OCI-M2 (cell line): ENCODE measurements at regions not wholly inside any gene's neighbourhood (a gene's known extent, or its start where the extent isn't known, plus 50 kb on each side); places are given as distances from the start of the nearest gene placed in this dataset.

ENCODE experiments used
- DNase-seq: peaks from one replicate; lab custom pipeline; 2025; ENCODE audit not compliant: unreplicated experiment; lab: John Stamatoyannopoulos, UW

DNA sequence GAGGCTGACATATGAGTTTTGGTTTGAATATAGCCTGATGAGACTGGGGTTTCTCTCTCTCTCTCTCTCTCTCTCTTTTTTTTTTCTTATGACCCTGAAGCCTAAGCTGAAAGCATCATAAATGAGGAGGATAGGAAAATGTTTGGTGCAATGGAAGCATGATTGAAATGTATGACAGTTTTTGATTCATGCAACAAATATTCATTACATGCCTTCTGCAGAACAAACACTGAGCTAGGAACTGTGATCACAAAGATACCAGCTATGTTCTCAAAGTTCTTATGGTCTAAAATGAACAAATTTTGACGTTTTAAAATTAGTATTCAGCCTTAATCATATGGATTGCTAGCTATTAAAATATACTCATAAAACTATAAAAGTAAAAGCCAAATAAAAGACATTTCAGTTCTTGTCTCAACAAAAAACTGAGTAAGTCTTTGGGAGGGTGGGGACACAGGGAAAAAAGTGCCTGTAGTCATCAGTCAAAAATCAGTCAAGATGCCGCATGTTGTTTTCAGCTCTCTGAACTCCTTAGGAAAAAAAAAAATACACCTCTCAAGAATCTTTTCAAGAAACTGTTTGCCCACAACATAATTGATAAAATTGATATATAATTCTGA is 57.2 kb downstream of the NKX6-1 start:
- no peak for DNase-seq

DNA sequence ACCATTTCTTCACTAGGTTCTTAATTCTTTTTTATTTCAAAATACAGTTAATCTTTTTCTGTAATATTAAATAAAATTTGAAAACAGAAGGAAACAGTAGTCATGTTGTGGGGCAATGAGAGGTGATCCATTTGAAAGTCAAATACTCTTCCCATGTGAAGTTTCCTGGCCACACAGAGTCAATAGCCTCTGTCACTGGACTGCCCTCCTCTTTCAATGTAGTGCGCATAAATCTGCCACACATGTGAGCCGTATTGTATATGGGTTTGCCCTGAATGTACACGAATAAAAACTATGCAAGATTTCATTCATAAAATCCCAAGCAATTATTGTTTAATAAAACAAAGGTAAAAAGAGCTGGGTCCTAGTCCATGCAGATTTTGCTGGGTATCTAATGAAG is 59.1 kb downstream of the NKX6-1 start:
- DNase-seq = no peak

DNA sequence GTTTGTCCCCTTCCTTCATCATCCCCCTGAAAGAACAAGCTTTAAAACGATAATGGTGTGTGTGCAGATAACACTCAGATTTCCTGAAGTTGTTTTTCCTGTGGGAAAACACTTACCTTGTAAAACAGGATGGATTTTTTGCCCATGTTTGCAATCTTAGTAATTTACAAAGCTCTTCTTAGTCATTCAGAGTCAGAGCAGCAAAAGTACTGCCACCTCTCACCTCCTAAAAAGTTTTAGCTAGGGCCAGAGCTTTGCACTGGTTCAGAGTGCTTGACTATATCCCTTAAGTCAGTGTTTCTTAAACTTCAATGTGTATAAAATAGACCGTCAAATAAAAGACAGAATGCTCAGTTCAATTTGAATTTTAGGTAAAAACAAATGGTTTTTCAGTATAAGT is 62.3 kb downstream of the NKX6-1 start:
- DNase-seq = no peak

DNA sequence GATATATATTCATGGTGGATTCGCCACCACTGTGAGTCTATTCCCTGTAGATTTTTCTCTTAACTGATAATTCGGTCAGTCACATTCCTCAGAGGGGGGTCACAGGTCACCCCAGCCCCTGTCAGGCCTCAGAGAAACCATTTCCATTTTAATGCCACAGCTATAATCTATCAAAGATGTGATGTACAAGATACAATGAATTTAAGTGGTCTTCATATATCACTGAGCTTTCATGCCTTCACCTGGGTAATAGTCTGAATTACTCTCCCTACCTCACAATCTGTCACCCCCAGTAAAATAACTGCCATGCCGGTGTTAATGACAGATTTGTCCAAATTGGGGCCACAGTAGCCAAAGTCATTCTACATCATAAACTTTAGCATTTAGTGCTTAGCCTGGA is 64.7 kb downstream of the NKX6-1 start:
- DNase-seq = no peak

DNA sequence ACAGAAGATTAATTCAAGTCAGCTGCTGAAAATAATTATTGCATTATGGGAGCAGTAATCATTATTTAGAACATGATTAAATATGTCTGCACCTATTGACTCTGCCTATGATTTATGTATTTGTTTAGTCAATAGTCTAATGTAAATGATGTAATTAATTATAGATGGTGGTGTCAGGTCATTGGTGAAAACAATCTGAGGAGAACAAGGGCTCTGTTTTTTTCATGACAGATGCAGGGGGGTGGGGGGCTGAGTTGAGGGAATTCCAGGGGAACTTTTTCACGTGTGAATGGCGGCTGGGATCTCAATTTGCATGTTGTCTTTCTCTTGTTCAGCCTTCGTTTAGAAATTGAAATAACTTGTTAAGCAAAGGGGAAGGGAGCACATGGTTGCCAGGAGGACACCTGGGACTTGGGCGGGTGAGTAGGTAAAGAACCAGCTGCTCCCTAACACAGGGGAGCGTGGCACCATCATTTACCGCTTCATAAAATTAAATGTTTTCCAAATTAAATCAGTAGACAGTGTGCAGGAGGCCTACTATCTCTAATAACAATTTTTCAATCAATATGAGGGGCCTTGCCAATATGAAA is 65.4 kb downstream of the NKX6-1 start:
- DNase-seq = no peak

DNA sequence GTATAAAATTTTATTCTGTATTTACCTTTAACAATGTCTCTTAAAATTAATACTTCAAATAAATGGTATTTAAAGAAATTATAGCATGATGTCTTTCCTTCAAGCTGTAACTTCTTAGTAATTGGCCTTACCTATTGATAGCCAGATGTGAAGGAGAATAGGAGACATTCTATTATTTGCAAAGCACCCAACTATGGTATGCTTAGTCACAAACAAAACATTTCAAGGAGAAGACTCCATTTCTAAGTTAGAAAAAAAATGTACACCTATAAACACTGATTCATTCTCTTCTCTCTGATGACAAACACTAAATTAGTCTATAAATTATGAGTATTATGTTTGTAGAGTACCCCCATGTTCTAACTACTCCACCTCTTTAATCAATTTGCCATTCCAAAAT is 66.4 kb downstream of the NKX6-1 start:
- DNase-seq = no peak

DNA sequence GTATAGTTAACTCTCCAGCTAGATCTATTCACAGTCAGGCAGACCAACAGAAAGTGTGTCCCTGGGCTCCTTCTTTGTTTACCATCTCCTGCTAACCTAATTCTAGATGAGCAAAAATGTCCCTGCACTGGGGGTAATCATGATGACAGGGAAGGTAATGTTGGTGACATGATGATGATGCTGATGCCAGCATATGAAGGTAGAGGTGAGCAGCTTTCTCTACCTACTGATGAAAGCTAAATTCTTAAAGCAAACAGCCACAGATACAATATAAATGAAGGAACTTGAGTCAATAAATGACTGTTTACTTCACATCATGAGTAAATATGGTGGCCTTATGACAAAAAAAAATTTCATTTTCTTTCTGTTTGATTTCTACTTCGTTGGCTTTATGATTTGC is 78.5 kb downstream of the NKX6-1 start:
- no peak for DNase-seq

DNA sequence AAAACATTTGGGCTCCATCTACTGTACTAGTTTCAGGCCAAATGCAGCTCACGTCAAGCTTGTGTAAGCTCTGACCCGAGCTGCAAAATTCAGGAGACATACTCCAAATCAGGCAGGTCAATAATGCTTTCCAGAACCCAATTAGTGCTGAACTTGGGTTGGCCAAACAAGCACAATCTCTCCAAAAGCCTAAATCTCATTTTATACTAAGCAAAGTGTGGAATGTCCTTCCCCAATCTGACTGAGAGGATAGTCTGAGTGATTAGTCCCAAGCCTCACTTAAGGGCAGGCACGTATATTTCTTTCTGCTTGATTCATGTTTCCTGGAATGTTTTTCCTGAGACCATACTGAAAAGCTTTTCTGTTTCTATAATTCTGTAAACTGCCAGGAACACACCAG is 79.9 kb downstream of the NKX6-1 start:
- no peak for DNase-seq

DNA sequence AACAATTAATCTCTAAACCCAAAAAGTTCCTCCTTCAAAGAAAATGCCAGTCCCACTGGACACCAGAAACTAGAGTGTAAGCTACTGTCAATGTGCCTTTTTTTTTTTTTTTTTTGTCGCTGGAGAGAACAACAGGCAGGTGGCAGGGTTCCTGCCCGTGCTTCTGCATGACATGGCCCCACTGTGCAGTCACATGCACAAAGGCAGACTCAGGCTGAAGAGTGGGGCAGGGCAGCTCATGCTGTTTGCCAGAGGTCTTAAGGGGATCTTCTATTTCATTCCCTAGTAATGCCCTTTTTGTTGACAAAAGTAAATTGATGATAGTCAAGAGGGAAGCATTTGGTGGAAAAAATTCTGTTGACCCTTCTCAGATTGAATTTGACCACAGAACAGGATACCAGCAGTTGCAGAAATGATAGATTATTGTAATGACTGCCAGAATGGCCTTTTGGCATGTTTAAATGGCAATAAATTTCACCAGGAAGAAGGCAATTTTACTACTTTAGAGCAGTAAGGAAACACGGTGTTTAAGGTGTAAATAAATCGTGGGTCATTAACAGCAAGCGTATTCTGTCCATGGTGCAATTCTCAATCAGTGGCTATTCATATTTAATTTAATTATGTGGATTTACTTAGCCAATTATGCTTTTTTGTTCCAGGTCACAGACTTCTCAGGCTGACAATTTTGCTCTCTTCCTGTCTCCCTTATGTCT is 80.9 kb downstream of the NKX6-1 start:
- DNase-seq = no peak

DNA sequence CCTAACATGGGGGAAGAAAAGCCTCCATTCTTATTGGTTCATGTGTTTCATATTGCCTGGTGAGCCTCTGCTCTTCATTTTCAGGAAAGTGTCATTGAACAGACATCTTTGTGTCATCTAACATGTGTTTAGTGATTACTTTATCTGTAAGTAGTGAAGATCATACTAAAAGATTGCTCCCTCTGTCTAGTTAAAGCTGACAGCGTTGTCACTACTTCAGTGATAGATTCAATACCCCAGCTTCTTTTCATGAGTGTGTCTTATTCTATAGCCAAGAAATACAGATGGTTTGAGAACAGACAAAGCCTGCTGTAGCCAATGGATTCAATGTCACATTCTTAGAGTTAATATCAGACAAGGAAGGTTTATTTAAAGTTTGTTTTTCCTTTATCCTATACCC is 85.1 kb downstream of the NKX6-1 start:
- DNase-seq = no peak

DNA sequence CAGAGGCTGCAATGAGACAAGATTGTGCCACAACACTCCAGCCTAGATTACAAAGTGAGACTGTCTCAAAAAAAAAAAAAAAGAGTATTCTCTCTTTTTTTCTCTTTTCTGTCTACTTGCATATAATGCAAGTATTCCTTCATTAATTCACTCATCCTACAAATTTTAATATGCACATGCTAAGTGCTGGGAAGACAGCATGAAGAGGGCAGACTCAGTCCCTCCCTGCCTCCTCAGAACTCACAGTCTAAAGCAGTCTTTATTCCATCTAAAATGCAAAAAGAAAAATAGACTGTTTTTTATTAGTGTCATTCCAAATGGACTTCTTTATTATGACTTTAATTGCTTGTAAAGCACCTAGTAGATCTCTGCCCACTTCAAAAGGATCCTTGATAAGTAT is 85.6 kb downstream of the NKX6-1 start:
- no peak for DNase-seq

DNA sequence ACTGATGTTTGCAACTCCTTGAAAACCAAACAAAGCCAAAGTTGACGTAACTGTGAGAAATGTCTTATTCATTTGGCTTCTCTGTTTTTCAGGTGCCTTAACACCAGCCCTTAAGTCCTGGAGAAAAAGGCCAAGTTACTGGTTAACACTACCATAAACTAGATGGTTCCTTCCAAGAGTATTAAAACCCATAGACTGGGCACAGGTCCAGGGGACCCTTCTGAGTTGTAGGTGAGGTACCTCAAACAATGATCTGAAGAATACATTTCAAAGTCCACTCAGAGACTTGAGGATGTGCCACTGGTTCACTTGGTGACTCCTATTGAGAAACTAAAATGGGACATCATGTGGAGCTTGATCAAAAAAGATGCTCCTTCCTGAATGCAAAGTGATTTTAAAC is 87.0 kb downstream of the NKX6-1 start:
- DNase-seq = no peak

DNA sequence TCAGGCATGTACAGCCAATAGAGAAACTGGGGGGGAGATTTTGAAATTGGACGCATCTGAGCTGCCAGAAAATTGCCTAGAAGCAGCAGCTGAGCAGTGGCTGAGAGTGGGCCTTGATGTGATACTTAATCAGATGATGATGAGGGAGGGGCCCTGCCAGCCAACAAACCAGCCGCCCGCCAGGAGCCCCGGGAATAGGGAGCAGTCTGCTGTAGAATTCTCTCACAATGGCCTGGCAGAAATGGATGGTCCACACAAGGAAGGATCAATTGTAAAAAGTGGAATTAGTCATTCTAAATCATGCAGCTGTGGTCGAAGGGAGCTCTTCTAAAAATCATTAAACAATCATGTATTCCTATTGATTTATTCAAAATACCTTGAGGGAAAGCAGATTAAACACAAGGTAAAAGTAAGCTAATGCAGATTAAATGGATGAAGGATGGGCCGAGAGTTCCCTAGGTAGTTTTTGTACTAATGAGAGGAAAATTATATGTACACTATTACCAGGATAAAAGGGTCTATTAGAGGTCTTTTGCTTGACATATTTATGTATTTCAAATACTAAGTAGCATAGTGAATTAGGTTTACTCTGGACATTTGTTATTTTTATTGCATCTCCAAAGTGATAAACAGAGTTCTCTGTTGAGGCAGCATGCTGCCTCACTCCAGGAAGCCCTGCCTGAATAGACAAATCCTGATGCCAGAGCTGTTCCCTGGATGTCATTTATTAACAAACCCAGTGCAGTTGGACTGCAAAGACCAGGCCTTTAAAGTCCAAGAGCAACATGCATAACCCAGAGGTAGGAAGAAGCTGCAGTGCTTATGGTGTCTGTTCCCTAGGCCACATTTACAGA is 91.3 kb downstream of the NKX6-1 start:
- DNase-seq = no peak

DNA sequence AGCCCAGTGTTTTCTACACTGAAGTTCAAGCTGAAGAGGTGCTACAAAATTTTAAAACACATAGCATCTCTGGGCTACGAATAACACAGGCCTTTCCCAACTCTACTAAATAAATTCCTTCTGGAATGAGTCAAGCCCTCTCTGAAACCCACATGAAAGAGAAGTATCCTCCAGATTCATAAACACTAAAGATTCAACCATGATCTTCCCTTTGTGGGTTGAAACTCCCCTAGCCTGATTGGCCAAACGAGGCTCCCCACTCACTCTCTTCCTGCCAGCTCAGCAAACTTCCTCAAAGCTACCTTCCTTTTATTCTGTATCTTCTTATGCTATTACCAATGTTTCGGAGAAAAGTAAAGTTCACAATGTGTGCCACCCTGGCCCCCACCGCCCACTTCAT is 95.4 kb downstream of the NKX6-1 start:
- DNase-seq = no peak

DNA sequence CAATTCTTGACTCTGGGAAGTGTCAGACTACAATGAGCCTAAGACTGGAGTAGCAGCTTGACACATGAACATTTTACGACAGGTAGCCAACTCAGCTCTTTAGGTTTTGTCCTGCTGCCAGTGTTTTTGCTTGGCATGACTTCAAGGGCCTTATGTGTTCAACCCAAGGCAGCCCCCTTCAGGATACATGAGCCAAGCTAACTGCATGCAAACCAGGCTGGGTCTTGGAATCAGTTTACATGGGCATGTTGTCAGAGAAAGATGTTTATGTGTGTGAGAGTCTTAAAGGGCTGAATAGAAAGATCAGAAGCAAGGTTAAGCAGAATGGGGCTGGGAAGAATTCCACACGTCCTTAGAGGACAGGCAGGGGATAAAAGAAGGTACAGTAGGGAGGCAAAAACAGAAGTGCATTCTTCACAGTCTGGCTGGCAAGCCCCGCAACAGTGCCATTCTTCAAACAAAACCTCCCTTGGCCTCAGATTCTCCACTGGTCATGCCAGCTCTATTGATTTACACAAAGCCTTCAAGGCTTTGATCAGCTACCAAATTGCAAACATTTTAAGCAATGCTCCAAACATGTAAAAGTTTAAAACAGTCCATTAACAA is 97.3 kb downstream of the NKX6-1 start:
- DNase-seq = no peak

DNA sequence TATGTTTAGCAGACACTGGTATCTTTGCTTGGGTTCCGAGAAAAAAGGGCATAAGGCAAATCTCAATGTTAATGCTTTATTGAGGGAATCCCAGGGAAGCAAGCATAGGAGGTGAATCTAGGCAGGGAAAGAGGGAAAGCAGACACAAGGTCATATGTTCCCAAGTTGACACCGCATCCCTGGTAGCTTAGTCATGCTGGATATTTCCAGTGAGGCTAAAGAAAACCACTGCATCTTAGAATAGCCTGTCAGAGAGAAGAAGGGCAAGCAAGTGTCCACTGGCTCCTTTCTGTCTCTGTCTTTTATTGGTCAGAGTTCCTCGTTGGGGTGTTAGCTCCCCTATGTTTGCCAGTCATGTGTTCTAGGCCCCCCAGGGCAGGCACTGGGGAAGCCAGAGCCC is 104.7 kb downstream of the NKX6-1 start:
- DNase-seq = no peak

DNA sequence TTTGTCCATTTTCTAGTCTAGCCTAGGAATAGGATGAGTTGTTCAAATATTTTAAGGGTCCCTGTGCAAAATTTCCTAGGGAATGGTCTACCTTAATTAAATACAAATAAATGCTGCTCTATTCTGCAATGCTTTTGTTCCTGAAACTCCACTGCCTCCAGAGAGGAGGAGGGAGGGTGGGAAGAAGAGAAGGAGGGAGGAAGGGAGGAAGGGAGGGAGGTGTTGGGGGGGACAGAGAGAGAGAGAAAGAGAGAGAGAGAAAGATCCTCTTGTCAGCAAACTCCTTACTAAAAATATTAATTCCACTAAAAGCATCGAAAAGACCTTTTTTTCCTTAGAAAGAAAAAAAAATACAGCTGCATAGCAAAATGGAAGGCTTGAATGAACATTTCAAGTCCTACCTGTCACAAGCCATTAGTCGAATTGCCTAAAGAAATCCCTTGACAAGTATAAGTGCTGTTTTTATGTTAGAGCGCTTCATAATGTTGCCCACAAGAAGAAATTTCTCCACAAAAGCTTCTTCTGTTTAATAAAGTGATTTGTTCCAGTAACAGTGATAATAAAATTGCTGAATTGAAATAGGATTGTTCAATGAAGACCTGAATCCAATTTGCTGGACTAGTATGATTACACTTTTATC is 106.0 kb downstream of the NKX6-1 start:
- no peak for DNase-seq

DNA sequence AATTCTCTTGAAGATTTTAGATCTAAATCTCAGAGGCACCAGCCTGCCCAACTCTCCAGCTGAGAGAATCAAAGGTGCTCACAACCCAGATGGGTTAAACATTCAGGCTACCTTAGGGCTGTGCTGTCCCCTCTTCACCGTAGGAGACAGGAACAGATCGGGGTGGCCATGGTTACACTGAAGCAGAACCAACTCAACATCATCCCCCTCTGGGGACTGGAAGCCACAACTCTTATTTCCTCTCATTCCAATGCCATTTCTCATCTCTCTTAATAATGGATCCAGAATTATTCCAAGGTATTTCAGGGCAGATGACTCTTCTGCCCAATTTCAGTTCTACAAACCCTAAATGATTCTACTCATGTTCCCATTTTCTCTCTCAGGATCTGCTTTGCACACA is 109.7 kb downstream of the NKX6-1 start:
- DNase-seq = no peak

DNA sequence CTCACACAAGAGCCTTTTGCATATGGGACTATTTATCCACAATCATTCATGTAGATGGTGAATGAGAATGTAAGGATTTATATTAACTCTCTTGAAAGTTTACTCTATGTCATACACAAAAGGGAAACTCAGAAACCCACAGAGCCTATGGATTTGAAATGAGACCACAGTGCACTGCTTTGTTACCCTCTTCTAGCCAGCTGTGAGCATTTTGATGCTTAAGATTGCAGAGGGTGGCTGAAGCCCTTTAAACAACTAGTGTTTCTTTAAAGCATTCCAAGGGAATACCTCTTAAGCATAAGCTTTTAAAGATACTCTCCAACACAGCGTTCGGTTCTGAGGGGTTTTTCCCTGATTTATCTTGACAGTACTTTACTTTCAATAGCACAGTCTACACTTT is 113.9 kb downstream of the NKX6-1 start:
- no peak for DNase-seq

DNA sequence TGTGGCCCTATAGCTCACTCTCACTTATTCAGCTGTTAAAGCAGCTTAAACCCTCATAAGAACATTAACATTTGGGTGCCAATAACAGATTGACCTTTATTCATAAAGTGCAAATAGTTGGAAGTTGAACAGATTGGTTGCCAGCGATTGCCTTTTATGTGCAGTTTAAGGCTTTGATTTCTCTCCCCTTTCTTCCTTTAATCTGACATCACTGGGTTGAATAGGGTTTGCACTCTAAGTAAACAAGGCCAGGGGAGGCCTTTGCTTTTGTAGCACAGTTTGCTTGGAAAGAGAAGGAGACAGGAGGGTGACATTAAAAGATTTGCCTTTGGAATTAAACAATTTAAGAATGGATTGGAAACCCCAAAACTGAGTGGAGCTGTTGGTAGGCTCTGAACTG is 114.3 kb downstream of the NKX6-1 start:
- DNase-seq = no peak

DNA sequence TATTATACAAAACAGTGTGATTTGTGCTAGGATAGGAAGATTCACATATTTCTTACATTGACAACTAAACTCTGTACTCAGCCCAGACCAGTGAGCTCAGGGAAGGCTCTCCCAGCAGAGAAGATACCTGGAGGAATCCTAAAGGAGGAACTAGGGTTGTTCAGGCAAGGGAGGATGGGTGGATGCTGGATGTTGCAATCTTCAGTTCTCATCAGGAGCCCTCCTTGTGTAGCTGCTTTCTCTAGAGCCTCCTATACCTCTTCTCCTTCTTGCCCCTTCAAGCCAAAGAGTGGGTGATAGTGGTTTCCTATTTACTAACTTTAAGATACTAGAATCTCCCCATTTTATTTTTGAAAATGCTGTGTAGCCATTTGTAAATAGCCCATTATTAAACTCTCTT is 117.3 kb downstream of the NKX6-1 start:
- DNase-seq = no peak
